ENCODE measurements at regions not wholly inside any gene's neighbourhood (a gene's known extent, or its start where the extent isn't known, plus 50 kb on each side); places are given as distances from the start of the nearest gene placed in this dataset.

- H4K20me1 ChIP-seq, result no peaks in the 10 kb centered on the region
- peak overlapping the region in 4 of 11 experiments; percentile 3 to 24 (median 20); a peak in 6 of 22 replicates for H3K4me2 ChIP-seq
- no peak for TF ChIP-seq Cebpa-rat (IDR thresholded peaks at IDR 0.05)
- H3K27ac ChIP-seq, result no peak overlapping the region
- H3K9me3 ChIP-seq (replicated peaks in 1 of 11), result peaks cover 30 to 51% (median 40%) of the 10 kb centered on the region in 11 experiments
- no peak overlapping the region for H3K4me3 ChIP-seq
- peaks cover 0 to 11% (median 6%) of the 10 kb centered on the region in 10 experiments; a peak in 7 of 20 replicates for H3K4me1 ChIP-seq
- H3K27me3 ChIP-seq, result no peaks in the 10 kb centered on the region
- no peak overlapping the region for H3K9ac ChIP-seq
- H3K36me3 ChIP-seq, result no peaks in the 10 kb centered on the region
Measured at GRCh38 chr2:238669581-238670080, 178.3 kb upstream of the TWIST2 start.

- H3K4me2 ChIP-seq, result peak overlapping the region in 5 of 11 experiments; percentile 3 to 24 (median 20); a peak in 6 of 22 replicates
- TF ChIP-seq Cebpa-rat (IDR thresholded peaks at IDR 0.05), result no peak
Measured at GRCh38 chr2:238670111-238670585, 177.7 kb upstream of the TWIST2 start.

DNA sequence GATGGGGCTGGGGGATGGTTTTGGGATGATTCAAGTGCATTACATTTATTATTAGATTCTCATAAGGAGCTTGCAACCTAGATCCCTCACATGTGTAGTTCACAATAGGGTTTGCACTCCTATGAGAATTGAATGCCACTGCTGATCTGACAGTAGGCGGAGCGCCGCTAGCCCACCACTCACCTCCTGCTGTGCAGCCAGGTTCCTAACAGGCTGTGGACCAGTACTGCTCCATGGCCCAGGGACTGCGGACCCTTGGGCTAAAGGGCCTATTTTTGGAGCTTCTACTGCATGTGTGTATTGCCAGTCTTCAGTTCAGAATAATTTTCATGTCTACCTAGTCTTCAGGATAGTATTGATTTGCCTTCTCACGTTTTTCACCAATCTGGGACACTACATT lies 165.3 kb upstream of the TWIST2 start:
- Histone ChIP-seq H3K27ac (no peak overlapping the region), H3K36me3 (no peaks in the 10 kb centered on the region), H3K27me3 (no peaks in the 10 kb centered on the region), H3K9me3 (replicated peaks in 1 of 11) (peaks cover 6 to 15% (median 10%) of the 10 kb centered on the region in 11 experiments; a peak in 19 of 22 replicates), H4K20me1 (no peaks in the 10 kb centered on the region), H3K9ac (no peak overlapping the region), H3K4me1 (peaks cover 8 to 18% (median 11%) of the 10 kb centered on the region in 10 experiments; a peak in 15 of 20 replicates), H3K4me3 (no peak overlapping the region), H3K4me2 (no peak overlapping the region)
- TF ChIP-seq Cebpa-rat (IDR thresholded peaks at IDR 0.05), result no peak

More at GRCh38 chr2:238670111-238670585, 177.7 kb upstream of the TWIST2 start:
- peaks cover 28 to 47% (median 37%) of the 10 kb centered on the region in 11 experiments for H3K9me3 ChIP-seq (replicated peaks in 1 of 11)
- H4K20me1 ChIP-seq, result no peaks in the 10 kb centered on the region
- H3K27ac ChIP-seq, result no peak overlapping the region
- H3K4me3 ChIP-seq, result no peak overlapping the region
- no peaks in the 10 kb centered on the region for H3K27me3 ChIP-seq
- no peak overlapping the region for H3K9ac ChIP-seq
- peaks cover 0 to 11% (median 6%) of the 10 kb centered on the region in 10 experiments; a peak in 7 of 20 replicates for H3K4me1 ChIP-seq
- H3K36me3 ChIP-seq, result no peaks in the 10 kb centered on the region

DNA sequence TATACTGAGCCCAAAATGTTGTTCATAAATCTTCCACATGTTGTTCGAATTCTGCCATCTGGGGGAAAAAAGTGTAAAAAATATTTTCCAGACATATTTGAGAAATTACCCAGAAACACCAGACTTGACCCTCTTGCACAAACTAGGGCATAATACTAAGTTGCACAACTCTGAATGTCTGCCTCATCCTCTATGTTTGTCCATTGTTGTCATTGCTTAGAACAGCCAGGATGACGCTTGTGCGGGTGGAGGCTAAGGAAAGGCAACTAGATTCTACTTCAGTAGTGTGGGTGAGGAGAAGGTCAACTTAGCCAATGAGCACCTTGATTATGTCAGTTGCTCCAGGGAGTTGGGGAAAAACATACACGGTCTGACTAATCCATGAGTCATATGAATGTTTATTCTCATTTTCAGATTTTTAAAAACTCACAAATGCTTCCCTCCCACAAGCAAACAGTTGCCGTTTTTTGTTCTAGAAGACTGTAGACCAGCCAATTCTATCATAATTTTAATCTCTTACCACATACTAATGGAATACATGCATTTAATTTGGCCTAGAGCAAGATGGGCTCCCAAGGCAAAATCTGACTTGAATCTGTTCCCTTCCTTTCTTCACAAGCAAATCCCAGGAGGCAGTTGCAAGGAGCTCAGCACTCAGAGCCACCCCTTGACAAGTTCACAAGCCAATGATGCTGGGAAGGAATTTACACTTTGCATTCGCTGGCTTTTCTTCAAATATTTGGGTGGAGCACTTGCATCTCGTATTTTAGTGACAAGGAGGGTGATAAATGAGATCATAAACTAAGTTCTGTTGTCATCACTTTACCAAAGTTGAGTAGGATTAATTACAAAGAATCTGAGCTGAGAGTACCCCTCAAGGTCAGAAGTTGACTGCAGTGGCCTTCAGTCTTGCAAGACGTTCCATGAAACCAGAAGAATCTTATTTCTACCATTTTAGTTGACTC lies 163.2 kb upstream of the TWIST2 start:
- H3K4me1 ChIP-seq, result peaks cover 8 to 18% (median 13%) of the 10 kb centered on the region in 10 experiments; a peak in 17 of 20 replicates
- no peaks in the 10 kb centered on the region for H3K27me3 ChIP-seq
- peak overlapping the region in 2 of 11 experiments; percentile 2 to 20; a peak in 2 of 22 replicates for H3K4me2 ChIP-seq
- H3K4me3 ChIP-seq, result no peak overlapping the region
- no peaks in the 10 kb centered on the region for H3K36me3 ChIP-seq
- no peak overlapping the region for H3K9ac ChIP-seq
- TF ChIP-seq Cebpa-rat (IDR thresholded peaks at IDR 0.05), result no peak
- peaks cover 0 to 4% (median 0%) of the 10 kb centered on the region in 11 experiments; a peak in 1 of 22 replicates for H3K9me3 ChIP-seq (replicated peaks in 1 of 11)
- H3K27ac ChIP-seq, result no peak overlapping the region
- no peaks in the 10 kb centered on the region for H4K20me1 ChIP-seq

DNA sequence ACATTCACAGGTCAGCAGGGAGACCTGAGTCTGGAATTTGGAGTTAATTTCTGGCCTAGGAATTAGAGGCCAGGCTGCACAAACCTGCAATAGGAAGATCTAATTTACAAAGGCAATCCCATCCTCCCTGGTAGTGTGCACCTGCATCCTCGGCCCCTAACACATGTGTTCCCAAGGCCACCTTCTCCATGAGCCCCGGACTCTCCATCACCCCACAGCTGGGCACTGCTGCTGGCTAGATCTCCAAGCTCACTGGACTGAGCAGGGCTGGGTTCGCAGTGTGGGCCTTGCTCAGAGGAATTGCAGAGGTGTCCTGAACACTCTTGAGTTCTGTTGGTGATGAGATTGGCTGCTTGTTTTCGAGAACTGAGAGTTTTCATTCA lies 162.6 kb upstream of the TWIST2 start:
- Histone ChIP-seq H3K36me3 (no peaks in the 10 kb centered on the region), H4K20me1 (no peaks in the 10 kb centered on the region), H3K4me3 (no peak overlapping the region), H3K4me2 (no peak overlapping the region), H3K27ac (no peak overlapping the region), H3K4me1 (peaks cover 13 to 23% (median 19%) of the 10 kb centered on the region in 10 experiments; a peak in 17 of 20 replicates), H3K9ac (no peak overlapping the region), H3K27me3 (no peaks in the 10 kb centered on the region), H3K9me3 (replicated peaks in 1 of 11) (peaks cover 0 to 5% (median 0%) of the 10 kb centered on the region in 11 experiments; a peak in 1 of 22 replicates)
- no peak for TF ChIP-seq Cebpa-rat (IDR thresholded peaks at IDR 0.05)

GRCh38 chr2:238685713-238686112 lies 162.2 kb upstream of the TWIST2 start:
- H3K27me3 ChIP-seq, result no peaks in the 10 kb centered on the region
- H3K4me3 ChIP-seq, result no peak overlapping the region
- peak overlapping the region in 3 of 11 experiments; percentile 12 to 53 (median 26); a peak in 1 of 22 replicates for H3K4me2 ChIP-seq

GRCh38 chr2:238686223-238686622 lies 161.7 kb upstream of the TWIST2 start:
- H3K27me3 ChIP-seq, result no peaks in the 10 kb centered on the region
- peaks cover 0 to 10% (median 0%) of the 10 kb centered on the region in 11 experiments; a peak in 3 of 22 replicates for H3K9me3 ChIP-seq (replicated peaks in 1 of 11)
- no peak overlapping the region for H3K9ac ChIP-seq
- no peaks in the 10 kb centered on the region for H4K20me1 ChIP-seq
- no peak overlapping the region for H3K4me3 ChIP-seq
- peaks cover 13 to 25% (median 21%) of the 10 kb centered on the region in 10 experiments; a peak in 17 of 20 replicates for H3K4me1 ChIP-seq
- H3K27ac ChIP-seq, result no peak overlapping the region
- H3K4me2 ChIP-seq, result peak overlapping the region; percentile 2 to 53 (median 26); a peak in 16 of 22 replicates
- H3K36me3 ChIP-seq, result no peaks in the 10 kb centered on the region
- TF ChIP-seq Cebpa-rat (IDR thresholded peaks at IDR 0.05), result no peak

More at GRCh38 chr2:238685713-238686112, 162.2 kb upstream of the TWIST2 start:
- Histone ChIP-seq H3K9me3 (replicated peaks in 1 of 11) (peaks cover 0 to 7% (median 0%) of the 10 kb centered on the region in 11 experiments; a peak in 2 of 22 replicates), H3K9ac (no peak overlapping the region), H3K36me3 (no peaks in the 10 kb centered on the region), H3K27ac (no peak overlapping the region), H3K4me1 (peaks cover 13 to 25% (median 21%) of the 10 kb centered on the region in 10 experiments; a peak in 17 of 20 replicates), H4K20me1 (no peaks in the 10 kb centered on the region)
- no peak for TF ChIP-seq Cebpa-rat (IDR thresholded peaks at IDR 0.05)

DNA sequence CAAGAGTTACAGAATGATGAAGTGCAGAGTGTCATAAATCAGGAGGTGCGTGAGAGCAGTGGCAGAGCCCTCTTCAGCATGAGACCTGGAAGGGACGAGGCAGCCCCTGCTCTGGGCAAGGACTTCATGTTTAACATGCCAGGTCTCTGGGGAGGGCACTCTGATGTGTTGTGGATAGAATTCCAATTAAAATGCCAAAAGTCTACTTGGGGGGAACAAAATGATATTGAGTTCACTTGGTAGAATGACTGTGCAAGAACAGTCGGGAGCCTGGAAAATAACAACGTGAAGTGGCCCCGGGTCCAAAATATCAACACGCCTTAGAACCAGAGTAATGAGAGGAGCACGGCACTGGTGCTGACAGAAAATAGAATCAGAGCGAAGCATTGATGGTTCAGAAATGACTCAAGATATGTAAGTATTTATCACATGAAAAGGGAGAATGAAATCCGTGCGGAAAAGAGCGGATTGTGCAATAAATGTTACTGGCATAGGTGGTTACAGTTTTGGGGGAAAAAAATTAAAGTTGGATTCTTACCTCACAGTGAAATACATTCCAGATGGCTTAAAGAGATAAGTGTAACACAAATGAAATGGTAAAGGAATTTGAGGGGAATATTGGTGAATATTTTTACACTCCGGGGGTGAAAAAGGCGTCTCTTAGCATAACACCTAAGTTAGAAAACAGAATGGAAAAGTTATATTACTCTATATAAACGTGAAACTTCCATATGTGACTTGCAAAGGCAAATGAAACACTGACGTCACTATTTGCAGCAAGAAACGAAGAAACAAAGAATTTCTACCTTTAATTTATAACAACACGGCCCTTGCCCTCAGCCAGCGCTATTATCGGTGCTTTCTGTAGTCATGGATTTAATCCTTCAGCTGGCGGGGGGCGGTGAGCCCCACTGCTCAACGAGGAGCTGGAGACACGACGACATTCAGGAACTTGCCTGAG lies 159.4 kb upstream of the TWIST2 start:
- Histone ChIP-seq H3K27ac (no peak overlapping the region), H3K4me1 (peaks cover 13 to 25% (median 21%) of the 10 kb centered on the region in 10 experiments; a peak in 17 of 20 replicates), H3K36me3 (no peaks in the 10 kb centered on the region), H3K4me2 (no peak overlapping the region), H3K9ac (no peak overlapping the region), H3K27me3 (no peaks in the 10 kb centered on the region), H4K20me1 (no peaks in the 10 kb centered on the region), H3K4me3 (no peak overlapping the region), H3K9me3 (replicated peaks in 1 of 11) (peaks cover 0 to 14% (median 0%) of the 10 kb centered on the region in 11 experiments; a peak in 3 of 22 replicates)
- 0 out of 22 replicates have a peak, but pooled peaks of 1 of the 11 experiments have one; percentile 11 for TF ChIP-seq Cebpa-rat (IDR thresholded peaks at IDR 0.05)

All from BLaER1 treated with 17β-estradiol and CSF1 and Interleukin-3, amounts not matched to agents 10 nM and 100 nM (cell line).